ENCODE measurements at regions not wholly inside any gene's neighbourhood (a gene's known extent, or its start where the extent isn't known, plus 50 kb on each side); places are given as distances from the start of the nearest gene placed in this dataset.

DNA sequence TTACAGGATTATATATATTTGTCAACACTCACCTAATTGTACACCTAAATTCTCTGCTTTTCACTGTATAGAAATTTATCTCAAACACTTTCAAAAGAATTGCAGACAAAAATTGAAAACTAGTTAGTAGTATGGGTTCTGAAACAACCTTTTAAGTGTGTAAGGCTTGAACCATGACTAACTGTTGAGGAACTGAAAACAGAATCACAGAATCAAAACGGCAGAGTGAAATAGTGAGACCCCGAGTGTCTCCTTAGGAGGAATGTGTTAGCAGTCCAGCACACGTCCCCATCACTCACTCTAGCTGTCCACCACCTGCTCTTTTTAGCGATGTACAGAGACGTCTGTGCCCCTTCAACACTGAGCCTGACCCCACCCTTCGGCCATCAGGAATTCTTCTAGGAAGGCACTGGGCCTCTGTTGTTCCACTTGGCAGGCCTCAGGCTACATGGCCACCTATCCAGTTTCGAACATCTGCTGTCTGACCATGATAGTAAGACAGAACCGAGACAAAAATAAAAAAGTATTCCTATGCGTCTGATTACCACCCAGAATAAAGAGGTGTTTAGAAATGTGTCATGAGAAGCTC lies 227.4 kb downstream of the C6orf118 start:
- Mint-ChIP-seq H3K27me3 (no peaks in the 10 kb centered on the region), H3K4me1 (no peaks in the 10 kb centered on the region), H3K4me3 (no peak overlapping the region), H3K27ac (no peak overlapping the region), H3K9me3 (peaks cover 4 to 13% of the 10 kb centered on the region in 2 donors)
- no peak for ATAC-seq
- DNase-seq = no peak

DNA sequence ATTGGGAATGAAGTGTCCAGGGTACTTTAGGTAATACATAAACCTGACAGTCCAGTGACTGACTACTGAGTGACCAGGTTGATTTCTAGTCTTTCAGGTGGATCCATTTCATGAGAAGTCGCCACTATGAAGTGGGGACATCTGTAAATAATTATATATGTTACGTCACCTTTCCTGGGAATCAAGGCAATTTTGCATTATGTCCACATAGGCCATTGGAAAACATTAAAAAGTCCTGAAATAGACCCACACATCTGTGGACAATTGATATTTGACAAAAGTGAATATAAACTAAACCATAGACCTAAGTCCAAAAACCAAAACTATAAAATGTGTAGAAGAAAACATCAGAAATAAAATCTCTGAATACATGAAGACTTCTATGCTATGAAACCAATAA lies 231.5 kb downstream of the C6orf118 start:
- H3K27ac Mint-ChIP-seq = no peak overlapping the region
- H3K4me1 Mint-ChIP-seq = no peaks in the 10 kb centered on the region

DNA sequence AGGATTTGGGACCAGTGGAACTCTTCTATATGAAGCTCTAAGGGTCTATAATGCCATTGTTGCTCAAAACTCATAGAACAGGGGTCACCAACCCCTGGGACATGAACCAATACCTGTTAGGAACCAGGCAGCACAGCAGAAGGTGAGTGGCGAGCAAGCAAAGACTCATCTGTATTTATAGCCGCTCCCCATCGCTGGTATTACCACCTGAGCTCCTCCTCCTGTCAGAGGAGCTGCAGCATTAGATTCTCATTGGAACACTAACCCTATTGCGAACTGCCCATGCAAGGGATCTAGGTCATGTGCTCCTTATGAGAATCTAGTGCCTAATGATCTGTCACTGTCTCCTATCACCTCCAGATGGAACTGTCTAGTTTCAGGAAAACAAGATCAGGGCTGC lies 237.5 kb downstream of the C6orf118 start:
- H3K4me3 Mint-ChIP-seq = no peak overlapping the region
- DNase-seq = no peak
- no peaks in the 10 kb centered on the region for H3K27me3 Mint-ChIP-seq
- no peak for ATAC-seq
- H3K27ac Mint-ChIP-seq = no peak overlapping the region
- no peaks in the 10 kb centered on the region for H3K9me3 Mint-ChIP-seq
- no peaks in the 10 kb centered on the region for H3K4me1 Mint-ChIP-seq

More for the DNA sequence above, 231.5 kb downstream of the C6orf118 start:
- ATAC-seq (no peak), DNase-seq (no peak)
- H3K27me3 Mint-ChIP-seq = no peaks in the 10 kb centered on the region
- peaks cover 0 to 6% of the 10 kb centered on the region in 2 donors for H3K9me3 Mint-ChIP-seq
- H3K4me3 Mint-ChIP-seq = no peak overlapping the region

DNA sequence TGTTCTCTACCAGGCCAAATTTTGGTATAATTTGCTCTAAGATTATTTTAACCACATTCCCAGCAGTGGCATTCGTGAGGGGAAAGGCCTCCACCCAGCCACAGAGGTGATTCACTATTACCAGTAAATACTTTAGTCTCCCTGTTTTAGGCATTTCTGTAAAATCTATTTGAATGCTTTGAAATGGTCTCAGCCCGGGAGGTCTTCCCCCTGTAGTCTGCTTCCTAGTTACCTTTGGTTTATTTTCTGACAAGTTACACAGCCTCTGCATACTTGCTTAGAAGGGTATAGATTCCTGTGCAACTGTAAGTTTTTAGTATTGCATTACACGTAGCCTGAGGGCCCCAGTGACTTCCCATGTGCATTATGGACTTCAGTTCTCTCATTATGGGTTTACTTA lies 248.7 kb downstream of the C6orf118 start:
- Mint-ChIP-seq H3K27me3 (no peaks in the 10 kb centered on the region), H3K27ac (no peak overlapping the region), H3K4me1 (no peaks in the 10 kb centered on the region), H3K9me3 (peaks cover 14 to 40% of the 10 kb centered on the region in 2 donors), H3K4me3 (no peak overlapping the region)
- no peak for ATAC-seq
- DNase-seq = no peak

DNA sequence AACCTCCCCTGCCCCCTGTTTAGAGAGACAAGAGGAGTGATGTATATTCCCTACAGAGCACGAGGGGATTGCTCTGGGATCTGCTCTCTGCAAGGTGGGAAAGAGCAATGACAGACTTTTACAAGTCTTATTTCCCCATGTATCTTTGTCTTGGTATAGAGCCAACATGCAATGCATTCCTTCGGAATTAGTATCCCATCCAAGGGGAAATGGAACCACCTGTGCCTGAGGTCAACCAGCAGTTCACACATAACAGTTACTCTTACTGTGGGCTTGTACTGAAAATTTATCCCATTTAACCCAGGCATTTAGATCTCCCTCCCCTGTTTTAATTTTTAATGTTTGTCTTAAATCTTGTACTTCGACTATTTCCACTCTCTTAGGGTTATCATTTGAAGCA lies 250.4 kb downstream of the C6orf118 start:
- no peak for ATAC-seq
- Mint-ChIP-seq H3K4me1 (no peaks in the 10 kb centered on the region), H3K27ac (no peak overlapping the region), H3K27me3 (no peaks in the 10 kb centered on the region), H3K9me3 (peaks cover 8 to 32% of the 10 kb centered on the region in 2 donors), H3K4me3 (no peak overlapping the region)
- no peak for DNase-seq

DNA sequence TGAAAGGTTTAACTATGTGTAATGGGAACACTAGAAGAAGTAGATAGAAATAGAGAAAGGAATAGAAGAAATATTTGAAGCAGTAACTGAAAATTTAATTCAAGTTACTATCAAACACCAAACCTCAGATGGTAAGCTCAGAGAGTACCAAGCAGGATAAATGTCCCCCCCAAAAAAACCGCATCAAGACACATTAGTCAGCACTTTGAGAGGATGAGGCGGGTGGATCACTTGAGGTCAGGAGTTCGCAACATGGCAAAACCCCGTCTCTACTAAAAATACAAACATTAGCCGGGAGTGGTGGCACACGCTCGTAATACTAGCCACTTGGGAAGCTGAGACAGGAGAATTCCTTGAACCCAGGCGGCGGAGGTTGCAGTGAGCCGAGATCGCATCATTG lies 253.1 kb downstream of the C6orf118 start:
- no peaks in the 10 kb centered on the region for H3K4me1 Mint-ChIP-seq
- ATAC-seq (no peak), DNase-seq (no peak)
- no peak overlapping the region for H3K27ac Mint-ChIP-seq
- no peaks in the 10 kb centered on the region for H3K27me3 Mint-ChIP-seq
- H3K9me3 Mint-ChIP-seq = peaks cover 12 to 19% of the 10 kb centered on the region in 2 donors
- H3K4me3 Mint-ChIP-seq = no peak overlapping the region

DNA sequence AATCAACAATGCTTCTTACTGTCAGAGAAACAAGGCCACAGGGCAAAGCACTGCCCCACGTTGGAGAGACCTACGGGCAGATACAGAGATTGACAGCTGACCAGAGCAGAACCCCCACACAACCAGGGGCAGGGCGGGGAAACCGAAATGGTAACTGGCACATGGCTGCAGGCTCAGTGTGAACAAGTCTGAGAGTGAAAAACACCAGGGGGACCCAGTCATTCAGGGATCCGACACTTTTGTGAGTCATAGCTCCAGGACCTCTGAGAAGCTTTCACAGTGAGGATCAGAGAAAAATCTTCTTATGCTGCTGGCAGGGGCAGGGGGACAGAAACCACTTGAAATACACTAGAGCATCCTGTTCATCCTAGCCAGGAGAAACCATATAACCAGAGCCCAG lies 254.2 kb downstream of the C6orf118 start:
- peaks cover 11 to 12% of the 10 kb centered on the region in 2 donors for H3K9me3 Mint-ChIP-seq
- no peak overlapping the region for H3K4me3 Mint-ChIP-seq
- ATAC-seq (no peak), DNase-seq (no peak)
- H3K4me1 Mint-ChIP-seq = no peaks in the 10 kb centered on the region
- H3K27me3 Mint-ChIP-seq = no peaks in the 10 kb centered on the region
- no peak overlapping the region for H3K27ac Mint-ChIP-seq

DNA sequence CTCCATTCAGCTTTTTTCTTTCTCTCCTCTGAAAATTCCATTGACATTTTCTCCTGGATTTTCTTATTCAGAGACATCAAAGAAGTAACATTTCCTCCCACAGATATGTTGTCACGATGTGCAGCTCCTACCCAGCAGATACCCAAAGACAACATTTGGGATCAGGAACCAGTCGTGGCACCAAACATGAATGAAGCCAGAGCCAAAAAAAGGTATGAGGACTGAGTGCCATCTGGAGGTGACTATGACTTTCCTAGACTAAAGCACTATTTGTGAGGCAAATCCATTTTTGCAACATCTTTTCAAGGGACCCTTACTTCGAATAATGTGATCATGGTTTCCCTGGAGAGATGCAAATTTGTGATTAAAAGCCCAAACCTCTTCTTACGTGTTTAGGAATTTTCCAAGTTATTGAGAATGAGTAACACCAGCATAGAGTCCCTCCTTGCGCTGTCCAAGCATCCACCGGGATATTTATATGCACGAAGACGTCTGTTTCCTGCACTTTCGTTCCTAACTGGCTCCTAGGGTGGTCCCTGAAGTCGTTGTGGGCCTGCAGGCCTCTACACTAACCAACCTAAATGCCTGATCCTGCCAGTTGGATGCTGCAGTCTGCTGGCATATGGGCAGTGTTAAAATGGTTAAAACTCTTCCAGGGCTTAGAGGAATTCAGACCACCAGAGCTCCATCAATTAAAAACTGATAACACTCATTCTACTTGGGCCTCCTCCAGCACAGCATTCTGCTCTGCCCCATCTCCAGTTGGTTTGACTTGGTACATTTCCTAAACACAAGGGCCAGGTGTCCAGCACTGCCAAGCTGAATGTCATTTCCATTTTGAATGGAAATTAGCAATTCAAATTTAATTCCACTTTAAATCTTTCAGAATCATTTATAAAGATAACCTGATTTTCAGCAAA lies 256.6 kb downstream of the C6orf118 start:
- Mint-ChIP-seq H3K4me1 (no peaks in the 10 kb centered on the region), H3K9me3 (peaks cover 18 to 20% of the 10 kb centered on the region in 2 donors), H3K27me3 (no peaks in the 10 kb centered on the region), H3K4me3 (no peak overlapping the region), H3K27ac (no peak overlapping the region)
- ATAC-seq = no peak
- DNase-seq = no peak

DNA sequence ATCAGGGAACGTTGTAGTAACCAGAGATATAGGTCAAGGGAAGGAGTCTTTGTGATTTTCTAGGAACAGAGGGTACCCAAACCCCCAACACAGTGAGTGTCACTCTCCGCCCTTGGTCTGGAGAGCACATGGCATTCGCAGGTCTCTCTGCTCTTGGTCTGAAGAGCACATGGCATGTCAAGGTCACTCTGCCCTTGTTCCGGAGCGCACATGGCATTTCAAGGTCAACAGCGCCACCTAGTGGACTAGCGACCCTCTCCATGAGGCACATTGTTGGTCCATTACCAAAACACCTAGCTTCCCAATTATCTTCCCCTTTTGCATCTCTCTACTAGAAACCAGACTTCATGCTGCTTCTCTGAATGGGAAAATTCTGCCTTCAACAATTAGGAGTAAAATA lies 260.0 kb downstream of the C6orf118 start:
- peaks cover 18 to 22% of the 10 kb centered on the region in 2 donors for H3K9me3 Mint-ChIP-seq
- H3K27ac Mint-ChIP-seq = no peak overlapping the region
- no peak for ATAC-seq
- no peaks in the 10 kb centered on the region for H3K27me3 Mint-ChIP-seq
- no peak overlapping the region for H3K4me3 Mint-ChIP-seq
- no peaks in the 10 kb centered on the region for H3K4me1 Mint-ChIP-seq
- peak in 1 of 2 donors; percentile 1 for DNase-seq

DNA sequence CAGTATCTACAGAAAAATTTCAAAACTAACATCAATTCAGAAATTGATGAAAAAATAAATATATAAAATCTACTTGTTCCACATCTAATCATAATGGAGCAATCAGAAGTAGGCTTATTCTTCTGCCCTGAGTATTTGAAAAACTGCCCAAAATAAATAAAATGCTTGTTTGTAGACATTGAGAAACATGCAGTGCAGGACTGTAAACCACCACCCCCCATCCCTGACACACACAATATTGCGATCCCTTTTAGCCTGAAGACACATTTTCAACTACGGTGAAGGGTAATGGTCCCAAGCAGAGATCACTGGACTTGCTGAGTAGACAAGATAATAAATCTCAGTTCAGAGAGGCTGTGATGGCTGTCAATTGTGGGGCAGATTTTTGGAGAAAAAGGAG lies 261.5 kb downstream of the C6orf118 start:
- ATAC-seq (no peak), DNase-seq (no peak)
- H3K4me1 Mint-ChIP-seq = no peaks in the 10 kb centered on the region
- no peak overlapping the region for H3K4me3 Mint-ChIP-seq
- no peak overlapping the region for H3K27ac Mint-ChIP-seq
- H3K9me3 Mint-ChIP-seq = peaks cover 22 to 24% of the 10 kb centered on the region in 2 donors
- no peaks in the 10 kb centered on the region for H3K27me3 Mint-ChIP-seq

DNA sequence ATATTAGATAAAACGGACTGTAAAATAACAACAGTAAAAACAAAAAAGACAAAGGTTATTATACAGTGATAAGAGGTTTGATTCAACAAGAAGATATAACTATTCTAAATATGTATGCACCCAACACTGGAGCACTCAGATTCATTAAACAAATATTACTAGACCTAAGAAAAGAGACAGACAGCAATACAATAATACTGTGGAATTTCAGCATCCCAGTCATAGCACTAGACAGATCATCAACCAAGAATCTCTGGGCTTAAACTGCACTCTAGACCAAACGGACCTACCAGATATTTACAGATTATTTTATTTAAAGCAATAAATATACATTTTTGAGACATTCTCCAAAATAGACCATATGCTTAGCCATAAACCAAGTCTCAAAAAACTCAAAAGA lies 263.8 kb downstream of the C6orf118 start:
- Mint-ChIP-seq H3K9me3 (peaks cover 20 to 22% of the 10 kb centered on the region in 2 donors), H3K27me3 (no peaks in the 10 kb centered on the region), H3K4me1 (no peaks in the 10 kb centered on the region), H3K27ac (no peak overlapping the region), H3K4me3 (no peak overlapping the region)
- DNase-seq (no peak), ATAC-seq (no peak)

DNA sequence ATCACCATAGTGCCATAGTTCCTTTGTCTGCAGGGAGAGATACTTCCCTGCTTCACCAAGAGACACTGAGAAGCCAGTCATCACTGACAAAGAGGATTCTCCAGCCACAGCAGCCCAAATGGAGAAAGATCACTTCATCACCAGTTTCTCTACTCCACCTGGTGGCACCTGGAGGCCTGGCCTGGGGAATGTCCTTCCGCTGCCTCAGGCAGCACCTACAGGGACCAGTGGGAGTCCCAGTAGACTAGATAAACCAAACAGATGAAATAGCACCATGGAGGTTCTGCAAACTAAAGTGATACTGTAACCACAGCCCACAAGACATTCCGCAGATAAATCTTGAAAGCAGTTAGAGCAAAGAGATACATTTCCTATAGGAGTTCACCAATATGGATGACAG lies 266.5 kb downstream of the C6orf118 start:
- Mint-ChIP-seq H3K4me3 (no peak overlapping the region), H3K4me1 (no peaks in the 10 kb centered on the region), H3K27ac (no peak overlapping the region), H3K9me3 (peaks cover 14% of the 10 kb centered on the region in 2 donors), H3K27me3 (no peaks in the 10 kb centered on the region)
- no peak for DNase-seq
- ATAC-seq = no peak

DNA sequence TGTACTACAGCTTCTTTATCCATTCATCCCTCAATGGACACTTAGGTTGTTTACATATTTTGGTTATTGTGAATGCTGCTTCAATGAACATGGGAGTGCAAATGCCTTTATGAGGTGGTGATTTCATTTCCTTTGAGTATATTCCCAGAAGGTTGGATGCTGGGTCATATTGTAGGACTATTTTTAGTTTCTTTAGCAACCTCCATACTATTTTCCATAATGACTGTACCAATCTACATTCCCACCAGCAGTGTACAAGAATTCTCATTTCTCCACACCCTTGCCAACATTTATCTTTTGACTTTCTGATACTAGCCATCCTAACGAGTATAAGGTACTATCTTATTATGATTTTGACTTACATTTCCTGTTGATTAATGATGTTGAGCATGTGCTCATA lies 269.0 kb downstream of the C6orf118 start:
- ATAC-seq = no peak
- no peaks in the 10 kb centered on the region for H3K4me1 Mint-ChIP-seq
- H3K27ac Mint-ChIP-seq = no peak overlapping the region
- no peaks in the 10 kb centered on the region for H3K27me3 Mint-ChIP-seq
- peaks cover 11 to 18% of the 10 kb centered on the region in 2 donors for H3K9me3 Mint-ChIP-seq
- no peak overlapping the region for H3K4me3 Mint-ChIP-seq
- DNase-seq = no peak

DNA sequence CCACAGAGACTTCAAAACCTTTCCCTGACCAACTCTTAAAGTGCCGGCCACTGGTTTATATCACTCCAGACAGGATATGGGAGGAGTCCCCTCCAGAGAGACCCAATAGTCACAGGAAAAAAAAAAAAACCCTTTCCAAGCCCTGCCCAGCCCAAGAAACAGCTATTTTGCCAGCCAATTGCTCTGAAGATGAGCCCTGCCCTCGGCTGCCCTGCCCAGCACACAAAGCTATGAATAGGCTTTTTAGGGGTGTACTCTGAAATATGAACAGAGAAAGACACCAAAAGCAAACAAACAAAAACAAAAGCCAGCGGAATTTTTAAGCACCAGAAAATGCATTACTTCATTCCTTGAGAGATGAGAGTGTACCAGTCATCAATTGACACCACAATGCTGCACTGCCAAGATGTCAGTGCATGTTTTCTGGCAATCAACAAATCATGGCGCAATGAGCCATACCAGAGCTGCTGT lies 275.1 kb downstream of the C6orf118 start:
- Mint-ChIP-seq H3K27me3 (no peaks in the 10 kb centered on the region), H3K27ac (no peak overlapping the region), H3K4me1 (no peaks in the 10 kb centered on the region), H3K4me3 (no peak overlapping the region), H3K9me3 (peaks cover 6 to 41% of the 10 kb centered on the region in 2 donors)
- DNase-seq (no peak), ATAC-seq (no peak)

DNA sequence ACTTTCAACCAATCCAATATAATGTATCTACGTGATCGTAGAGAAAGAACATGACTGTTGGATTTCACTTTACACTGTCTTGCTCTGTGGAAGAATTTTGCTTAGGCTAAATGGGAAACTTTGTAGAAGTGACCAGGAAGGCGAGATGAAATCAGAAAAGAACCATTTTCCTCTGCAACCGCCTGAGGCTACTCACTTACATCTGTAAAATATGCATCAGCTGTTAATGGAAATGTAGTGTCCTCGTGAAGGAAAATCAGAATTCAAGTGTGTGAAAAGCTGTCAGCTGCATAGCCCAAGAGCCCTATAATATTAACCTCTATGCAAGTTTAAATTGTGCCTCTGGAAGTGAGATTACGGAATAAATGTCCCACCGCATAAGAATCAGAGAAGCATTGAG lies 277.9 kb downstream of the C6orf118 start:
- H3K27me3 Mint-ChIP-seq = no peaks in the 10 kb centered on the region
- DNase-seq = no peak
- no peak overlapping the region for H3K4me3 Mint-ChIP-seq
- H3K27ac Mint-ChIP-seq = no peak overlapping the region
- no peaks in the 10 kb centered on the region for H3K4me1 Mint-ChIP-seq
- ATAC-seq = no peak
- peaks cover 6 to 28% of the 10 kb centered on the region in 2 donors for H3K9me3 Mint-ChIP-seq

DNA sequence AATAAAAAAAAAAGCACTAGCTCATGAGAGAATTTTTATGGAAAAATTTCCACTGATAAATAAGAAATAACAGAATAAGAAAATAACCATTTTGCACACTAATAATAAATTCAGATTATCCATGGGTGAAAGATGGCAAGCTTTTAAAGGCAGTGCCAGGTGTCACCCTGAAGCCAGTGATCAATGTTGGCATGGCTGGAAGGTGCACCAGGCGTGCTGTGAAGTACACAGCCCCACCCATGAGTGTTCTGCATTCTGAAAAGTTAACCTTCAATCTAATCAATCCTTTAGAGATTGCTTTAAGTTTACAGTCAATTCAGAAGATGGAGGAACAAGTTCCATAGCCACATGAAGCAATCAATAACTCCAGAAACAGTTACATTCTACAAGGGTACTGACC lies 284.4 kb downstream of the C6orf118 start:
- peaks cover 7 to 12% of the 10 kb centered on the region in 2 donors for H3K9me3 Mint-ChIP-seq
- H3K4me1 Mint-ChIP-seq = no peaks in the 10 kb centered on the region
- no peaks in the 10 kb centered on the region for H3K27me3 Mint-ChIP-seq
- no peak overlapping the region for H3K4me3 Mint-ChIP-seq
- DNase-seq (no peak), ATAC-seq (no peak)
- H3K27ac Mint-ChIP-seq = no peak overlapping the region

Data from stimulated activated naive CD8-positive, alpha-beta T cell treated with anti-CD3 and anti-CD28 coated beads, Interleukin-15, amount 100 ng/mL, for 72 hours (primary cell).